ENCODE measurements at regions not wholly inside any gene's neighbourhood (a gene's known extent, or its start where the extent isn't known, plus 50 kb on each side); places are given as distances from the start of the nearest gene placed in this dataset.
A peak's percentile ranks its signal among the peaks of the same experiment; 100 is the strongest.

DNA sequence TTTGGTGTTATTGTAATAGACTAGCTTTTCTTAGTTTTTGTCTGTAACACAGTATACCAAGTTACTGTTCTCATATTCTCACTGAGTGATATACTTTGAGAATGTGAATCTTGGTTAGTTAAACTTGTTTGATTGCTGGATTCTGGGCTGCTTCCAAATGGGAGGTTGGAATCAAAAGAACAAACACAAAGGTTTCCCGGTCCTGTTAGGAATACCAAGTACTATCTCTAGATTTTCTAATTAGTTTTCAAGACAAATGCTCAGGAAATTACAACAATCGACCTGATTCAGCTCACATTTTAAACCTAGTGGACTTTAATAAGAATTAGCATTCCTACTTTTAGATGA lies 244.3 kb downstream of the CSNK1G3 start:
- no peak overlapping the region for H3K4me3 ChIP-seq (ENCODE audit: low read depth, low read length)
- TF ChIP-seq, protein P1, sequence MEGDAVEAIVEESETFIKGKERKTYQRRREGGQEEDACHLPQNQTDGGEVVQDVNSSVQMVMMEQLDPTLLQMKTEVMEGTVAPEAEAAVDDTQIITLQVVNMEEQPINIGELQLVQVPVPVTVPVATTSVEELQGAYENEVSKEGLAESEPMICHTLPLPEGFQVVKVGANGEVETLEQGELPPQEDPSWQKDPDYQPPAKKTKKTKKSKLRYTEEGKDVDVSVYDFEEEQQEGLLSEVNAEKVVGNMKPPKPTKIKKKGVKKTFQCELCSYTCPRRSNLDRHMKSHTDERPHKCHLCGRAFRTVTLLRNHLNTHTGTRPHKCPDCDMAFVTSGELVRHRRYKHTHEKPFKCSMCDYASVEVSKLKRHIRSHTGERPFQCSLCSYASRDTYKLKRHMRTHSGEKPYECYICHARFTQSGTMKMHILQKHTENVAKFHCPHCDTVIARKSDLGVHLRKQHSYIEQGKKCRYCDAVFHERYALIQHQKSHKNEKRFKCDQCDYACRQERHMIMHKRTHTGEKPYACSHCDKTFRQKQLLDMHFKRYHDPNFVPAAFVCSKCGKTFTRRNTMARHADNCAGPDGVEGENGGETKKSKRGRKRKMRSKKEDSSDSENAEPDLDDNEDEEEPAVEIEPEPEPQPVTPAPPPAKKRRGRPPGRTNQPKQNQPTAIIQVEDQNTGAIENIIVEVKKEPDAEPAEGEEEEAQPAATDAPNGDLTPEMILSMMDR (conservative IDR thresholded peaks at IDR 0.05; ENCODE audit: low read depth, low read length), result no peak
- DNase-seq (ENCODE audit: low read depth), result no peak

DNA sequence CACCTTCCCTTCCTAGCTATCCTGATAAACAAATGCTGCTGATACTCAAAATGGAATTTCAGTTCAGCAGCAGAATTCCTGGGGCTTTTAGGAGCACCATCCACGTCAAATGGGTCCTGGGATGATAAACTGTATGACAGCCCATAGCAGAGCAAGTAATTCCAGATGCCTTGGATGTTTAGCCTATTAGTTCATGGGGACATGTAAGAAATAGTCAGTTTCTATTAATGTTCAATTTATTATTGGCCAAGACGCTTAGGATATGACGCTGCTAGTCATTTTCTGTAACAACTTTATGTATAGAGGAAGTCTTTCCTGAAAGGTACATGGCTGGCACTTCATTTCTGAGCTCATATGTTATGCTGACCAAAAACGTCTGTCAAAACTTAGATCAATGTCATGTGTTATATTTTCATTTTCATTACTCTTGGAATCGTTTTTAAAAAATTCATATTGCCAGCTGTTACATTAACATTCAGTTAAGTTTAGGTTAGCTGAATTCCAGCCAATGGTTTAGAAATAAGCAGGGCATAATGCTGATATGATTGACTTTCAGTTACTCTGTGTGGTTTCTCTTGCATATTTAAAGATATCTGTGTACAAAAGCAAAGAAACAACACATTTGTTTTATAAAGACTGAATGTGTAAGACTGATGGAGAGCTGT lies 243.8 kb downstream of the CSNK1G3 start:
- no peak overlapping the region for H3K4me3 ChIP-seq (ENCODE audit: low read depth, low read length)
- TF ChIP-seq, protein P1 (conservative IDR thresholded peaks at IDR 0.05; ENCODE audit: low read depth, low read length), result no peak
- peak; percentile 62 for DNase-seq (ENCODE audit: low read depth)

DNA sequence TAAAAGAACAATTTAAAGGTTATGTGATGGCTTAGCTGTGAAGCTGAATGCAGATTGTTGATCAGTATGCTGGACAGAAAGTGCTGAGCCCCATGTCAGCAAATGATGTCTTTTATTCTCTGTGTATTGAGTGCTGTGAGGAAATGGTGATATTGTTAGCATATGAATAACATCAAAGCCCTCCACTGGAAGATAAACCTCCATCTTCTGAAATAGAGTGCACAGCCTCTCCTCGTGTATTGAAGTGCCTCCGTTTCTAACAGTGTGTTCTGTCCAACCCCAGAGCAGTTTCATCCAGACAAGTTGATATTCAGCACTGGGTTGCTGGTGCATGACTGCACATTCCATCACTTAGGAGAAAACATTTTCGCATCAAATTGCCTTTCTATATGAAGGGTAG lies 242.9 kb downstream of the CSNK1G3 start:
- peak; percentile 22 for DNase-seq (ENCODE audit: low read depth)
- TF ChIP-seq, protein P1 (conservative IDR thresholded peaks at IDR 0.05; ENCODE audit: low read depth, low read length), result no peak
- no peak overlapping the region for H3K4me3 ChIP-seq (ENCODE audit: low read depth, low read length)

DNA sequence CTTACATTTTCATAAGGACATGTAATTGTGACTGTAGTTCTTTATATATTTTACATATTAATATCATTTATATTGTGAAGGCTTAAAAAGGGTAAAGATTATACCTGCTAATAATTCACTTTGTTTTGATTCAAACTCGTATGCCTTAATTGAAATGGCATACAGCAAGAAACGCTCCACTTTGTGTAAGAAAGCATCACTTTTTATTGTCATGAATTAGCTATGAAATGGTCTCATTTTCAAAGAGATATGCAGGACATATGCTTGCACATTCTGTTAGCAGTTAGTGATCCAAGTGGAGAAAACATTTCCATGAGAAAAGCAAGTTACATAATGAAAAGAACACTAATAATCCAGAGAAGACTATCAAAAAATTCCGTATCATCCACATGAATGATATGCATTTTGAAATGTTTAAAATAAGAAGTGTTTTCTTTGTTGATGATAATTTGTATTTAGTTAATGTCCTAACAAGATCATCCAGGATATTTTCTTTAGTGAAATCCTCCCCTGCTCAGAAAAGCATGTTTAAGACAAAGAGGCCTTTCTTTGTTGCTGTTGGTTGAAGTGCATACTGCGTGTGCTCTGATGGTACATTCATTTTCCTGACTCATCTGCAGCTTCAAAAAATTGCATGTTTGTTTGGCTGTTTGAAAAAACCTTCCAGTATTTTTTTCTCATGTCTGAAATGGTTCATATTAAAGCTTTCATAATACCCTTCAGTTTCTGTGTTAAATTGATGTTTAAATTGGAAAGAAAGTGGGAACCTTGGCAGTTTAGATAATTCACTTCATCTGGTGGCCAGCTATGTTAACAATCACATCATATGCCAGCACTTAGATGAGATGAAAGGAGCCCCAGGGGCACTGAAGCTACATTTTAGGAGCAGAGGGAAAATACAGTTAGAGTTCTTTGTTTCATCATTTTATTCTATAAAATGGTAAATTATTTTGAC lies 242.2 kb downstream of the CSNK1G3 start:
- H3K4me3 ChIP-seq (ENCODE audit: low read depth, low read length), result no peak overlapping the region
- peak; percentile 35 for DNase-seq (ENCODE audit: low read depth)
- TF ChIP-seq, protein P1 (conservative IDR thresholded peaks at IDR 0.05; ENCODE audit: low read depth, low read length), result no peak

DNA sequence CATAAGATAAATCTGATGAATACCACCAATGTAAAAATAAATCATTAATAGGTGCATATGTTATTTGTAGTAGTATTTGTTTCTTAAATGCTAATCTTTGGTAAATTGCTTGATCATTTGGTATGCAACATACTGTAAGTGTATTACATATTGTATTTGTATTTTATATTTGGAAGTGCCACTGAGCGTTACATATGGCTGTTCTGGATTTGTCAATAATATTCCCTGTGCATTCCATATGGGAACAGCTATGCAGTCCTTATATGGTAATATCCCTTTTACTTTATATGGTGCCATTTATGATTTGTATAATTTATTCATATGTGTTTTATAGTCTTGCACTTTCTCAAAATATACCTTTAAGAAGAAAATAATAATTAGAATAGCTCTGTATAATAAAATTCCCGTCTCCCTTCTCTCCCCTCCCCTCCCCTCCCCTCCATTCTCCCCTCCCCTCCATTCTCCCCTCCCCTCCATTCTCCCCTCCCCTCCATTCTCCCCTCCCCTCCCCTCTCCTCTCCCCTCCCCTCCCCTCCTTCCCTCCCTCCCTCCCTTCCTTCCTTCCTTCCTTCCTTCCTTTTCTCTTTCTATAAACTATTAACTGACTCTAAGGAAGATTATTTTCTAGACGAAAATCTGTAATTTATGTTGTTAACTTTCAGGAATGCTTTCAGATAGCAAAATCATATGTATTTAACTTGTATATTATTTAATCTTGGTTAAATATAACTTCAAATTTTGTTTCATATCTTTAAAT lies 241.4 kb downstream of the CSNK1G3 start:
- TF ChIP-seq, protein P1 (conservative IDR thresholded peaks at IDR 0.05; ENCODE audit: low read depth, low read length), result no peak
- no peak overlapping the region for H3K4me3 ChIP-seq (ENCODE audit: low read depth, low read length)
- no peak for DNase-seq (ENCODE audit: low read depth)

DNA sequence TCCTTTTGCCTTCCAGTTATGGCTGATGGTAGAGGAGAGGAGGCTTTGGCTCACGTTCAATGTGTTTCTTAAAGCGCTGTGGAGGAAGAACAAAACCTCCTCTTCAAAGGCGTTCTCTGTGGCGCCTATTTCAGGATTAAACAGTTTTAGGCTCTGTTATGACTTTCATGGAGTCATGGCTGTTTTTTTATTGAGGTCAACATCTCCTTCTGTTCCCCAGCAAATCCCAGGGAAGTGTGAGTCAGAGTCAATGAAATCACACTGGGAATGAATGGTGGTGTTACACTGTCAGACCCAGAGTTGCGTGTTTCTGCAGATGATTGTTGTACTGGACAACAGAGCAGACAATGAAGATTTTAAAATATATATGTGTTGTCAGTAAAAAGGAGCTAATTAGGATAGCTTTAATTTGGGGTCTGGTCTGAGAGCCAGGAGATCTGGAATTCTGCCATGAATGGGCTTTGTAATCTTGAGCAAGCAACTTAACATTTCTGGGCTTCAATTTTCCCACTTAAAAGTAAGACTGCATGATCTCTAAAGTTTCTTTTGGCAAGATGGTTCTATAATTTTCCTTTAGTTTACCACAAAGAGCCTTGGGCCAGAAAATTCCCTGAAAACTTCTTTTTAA lies 240.7 kb downstream of the CSNK1G3 start:
- TF ChIP-seq, protein P1 (conservative IDR thresholded peaks at IDR 0.05; ENCODE audit: low read depth, low read length), result no peak
- DNase-seq (ENCODE audit: low read depth), result peak; percentile 70

More for the DNA sequence above, 240.7 kb downstream of the CSNK1G3 start:
- no peak overlapping the region for H3K4me3 ChIP-seq (ENCODE audit: low read depth, low read length)

Data from choroid plexus epithelial cell (primary cell).